Tibial artery (tissue), 4 donors: ENCODE measurements at regions not wholly inside any gene's neighbourhood (a gene's known extent, or its start where the extent isn't known, plus 50 kb on each side); places are given as distances from the start of the nearest gene placed in this dataset.

Experiments used
- DNase-seq, 2 donors: peaks; one replicate each; pipeline ENCODE4 v3.0.0-alpha.2; 2019
- H3K27ac ChIP-seq, 2 donors: fragments of 200-600 bp; sonication (generic) in 1 of 2; 1 replicate in 1 of 2; 2 replicates in 1 of 2; pipeline ENCODE4 v1.5.1; 2018 to 2019; ENCODE audit warnings: mild to moderate bottlenecking in 1 of 2
- H3K27me3 ChIP-seq, 2 donors: fragments of 200-600 bp; sonication (generic) in 1 of 2; one replicate each; pipeline versions ENCODE4 v1.5.1 to v1.6.0; 2016 to 2019
- H3K36me3 ChIP-seq, 3 donors: fragments of 200-600 bp; sonication (generic) in 2 of 3; one replicate each; pipeline ENCODE4 v1.5.1; 2016 to 2019; ENCODE audit warnings: mild to moderate bottlenecking in 2 of 3
- H3K4me1 ChIP-seq, 4 donors: fragments of 200-600 bp; sonication (generic) in 2 of 4; 1 replicate in 3 of 4; 2 replicates in 1 of 4; pipeline ENCODE4 v1.5.1; 2016 to 2019
- H3K4me3 ChIP-seq, 2 donors: fragments of 200-600 bp; sonication (generic) in 1 of 2; 1 replicate in 1 of 2; 2 replicates in 1 of 2; pipeline ENCODE4 v1.5.1; 2018 to 2019; ENCODE audit warnings: mild to moderate bottlenecking in 2 of 2
- H3K9me3 ChIP-seq, 3 donors: fragments of 200-600 bp; sonication (generic) in 1 of 3; one replicate each; pipeline ENCODE4 v1.5.1; 2016 to 2019
- CTCF ChIP-seq, 2 experiments: fragments of 200-600 bp in 1 of 2; fragments of 450-650 bp in 1 of 2; IDR thresholded peaks; one replicate each; pipeline ENCODE4 v1.5.1; 2017 to 2019; ENCODE audit warnings: antibody characterized with exemption in 2 of 2, mild to moderate bottlenecking in 1 of 2, moderate library complexity in 1 of 2
- intact Hi-C: fragments of 100-400 bp; cut with DNase I; formaldehyde crosslinking; loops from one replicate; pipeline ENCODE4 v1.15.0; 2023; ENCODE audit warnings: low total_unique reads

GRCh38 chr10:94218493-94219183 lies 144.1 kb downstream of the NOC3L start:
- DNase-seq = no peak
- Histone ChIP-seq H3K4me3 (no peak overlapping the region), H3K27me3 (no peaks in the 10 kb centered on the region), H3K27ac (peak overlapping the region in 1 of 2 donors; percentile 55), H3K9me3 (no peaks in the 10 kb centered on the region), H3K4me1 (peaks cover 0 to 76% (median 11%) of the 10 kb centered on the region in 4 donors), H3K36me3 (no peaks in the 10 kb centered on the region)
- TF ChIP-seq CTCF (IDR thresholded peaks at IDR 0.05) = no peak
- intact Hi-C loops = loop anchor here (10.0 kb wide), 1 partner anchor 134 kb away; no protein-coding TSS in a partner anchor

DNA sequence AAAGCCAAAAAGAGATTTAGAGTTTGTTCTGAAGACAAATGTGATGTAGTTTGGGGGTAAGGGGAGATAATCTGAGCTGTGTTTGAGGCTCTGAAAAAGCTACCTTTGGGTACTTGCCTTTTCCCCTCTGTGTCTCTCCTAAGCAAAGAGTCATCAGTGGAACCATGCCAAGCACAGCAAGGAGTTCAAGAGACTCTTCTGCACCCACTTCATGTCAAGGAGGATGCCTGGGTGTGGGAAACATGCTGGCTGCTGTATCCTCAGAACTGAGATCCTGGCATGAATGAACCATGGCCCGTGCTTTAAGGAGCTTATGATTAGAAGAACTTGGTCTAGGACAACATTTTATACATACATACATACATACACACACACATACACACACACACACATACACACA lies 142.9 kb downstream of the NOC3L start:
- TF ChIP-seq CTCF (IDR thresholded peaks at IDR 0.05) = no peak
- Histone ChIP-seq H3K27me3 (no peaks in the 10 kb centered on the region), H3K36me3 (no peaks in the 10 kb centered on the region), H3K9me3 (no peaks in the 10 kb centered on the region), H3K27ac (peak overlapping the region in 1 of 2 donors; percentile 43), H3K4me3 (no peak overlapping the region), H3K4me1 (peaks cover 0 to 76% (median 6%) of the 10 kb centered on the region in 4 donors)
- DNase-seq = no peak
- intact Hi-C loops = loop anchor here (10.0 kb wide), 1 partner anchor 135 kb away; no protein-coding TSS in a partner anchor

- Histone ChIP-seq H3K9me3 (no peaks in the 10 kb centered on the region), H3K27ac (no peak overlapping the region), H3K27me3 (no peaks in the 10 kb centered on the region), H3K4me3 (no peak overlapping the region), H3K4me1 (peaks cover 0 to 76% (median 8%) of the 10 kb centered on the region in 4 donors), H3K36me3 (no peaks in the 10 kb centered on the region)
- intact Hi-C loops = no loop called here
- no peak for TF ChIP-seq CTCF (IDR thresholded peaks at IDR 0.05)
- no peak for DNase-seq
Observed at GRCh38 chr10:94220717-94221116, 142.0 kb downstream of the NOC3L start.

- H3K27ac ChIP-seq = peak overlapping the region in 1 of 2 donors; percentile 53
- no peak for DNase-seq
- intact Hi-C loops = no loop called here
Observed at GRCh38 chr10:94223702-94224370, 138.9 kb downstream of the NOC3L start.

DNA sequence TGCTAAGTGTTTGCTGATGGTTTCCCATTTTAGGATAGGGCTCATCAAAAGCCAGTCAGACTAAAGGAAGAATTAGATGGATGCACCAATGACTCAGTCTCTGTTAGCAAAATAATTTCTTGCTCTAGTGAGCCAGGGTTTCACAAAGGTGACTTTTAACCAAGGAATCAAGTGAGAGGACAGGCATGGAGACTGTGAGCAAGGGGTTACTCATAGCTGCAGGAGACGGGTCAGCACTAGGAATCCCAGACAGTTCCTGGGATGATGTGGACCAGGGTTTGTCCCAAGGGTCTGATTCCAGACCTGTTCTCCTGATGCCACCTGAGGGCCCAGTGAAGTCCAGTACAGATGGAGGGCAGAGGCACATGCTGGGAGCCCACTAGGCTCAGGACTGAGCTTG lies 138.1 kb downstream of the NOC3L start:
- no peak for TF ChIP-seq CTCF (IDR thresholded peaks at IDR 0.05)
- no peaks in the 10 kb centered on the region for H3K36me3 ChIP-seq
- DNase-seq = no peak
- intact Hi-C loops = no loop called here
- peaks cover 0 to 46% (median 7%) of the 10 kb centered on the region in 4 donors for H3K4me1 ChIP-seq
- no peaks in the 10 kb centered on the region for H3K9me3 ChIP-seq
- peak overlapping the region in 1 of 2 donors; percentile 53 for H3K27ac ChIP-seq
- H3K4me3 ChIP-seq = no peak overlapping the region
- no peaks in the 10 kb centered on the region for H3K27me3 ChIP-seq

More at GRCh38 chr10:94223702-94224370, 138.9 kb downstream of the NOC3L start:
- TF ChIP-seq CTCF (IDR thresholded peaks at IDR 0.05) = no peak
- Histone ChIP-seq H3K36me3 (no peaks in the 10 kb centered on the region), H3K4me1 (peaks cover 0 to 54% (median 7%) of the 10 kb centered on the region in 4 donors), H3K27me3 (no peaks in the 10 kb centered on the region), H3K4me3 (no peak overlapping the region), H3K9me3 (no peaks in the 10 kb centered on the region)
